HCT116 (cell line): ENCODE measurements at regions not wholly inside any gene's neighbourhood (a gene's known extent, or its start where the extent isn't known, plus 50 kb on each side); places are given as distances from the start of the nearest gene placed in this dataset.

Experiments used
- ATAC-seq: fragments of 200-7000 bp; cut with Tn5 transposase; 2 replicates; pipeline ENCODE4 v1.9.1; 2020; ENCODE audit warnings: mild to moderate bottlenecking, moderate library complexity
- BruUV-seq: library from RNA; stranded (reverse); fragments of 400-500 nt; replicated peaks from 2 replicates; lab custom pipeline; 2021; lab: Mats Ljungman, UMichigan
- CTCF ChIA-PET: fragments of 300-600 bp; sonication (Branson Sonifier 250); formaldehyde crosslinking; loops from one replicate; lab custom pipeline; 2021; ENCODE audit warnings: antibody characterized with exemption; lab: Charles Lee
- POLR2A ChIA-PET: fragments of 300-600, 350-600 bp; sonication (Branson Sonifier 250); formaldehyde crosslinking; loops from one replicate; lab custom pipeline; 2021; ENCODE audit warnings: antibody characterized with exemption; lab: Charles Lee
- RAD21 ChIA-PET, 2 experiments: fragments of 300-600 bp; sonication (Branson Sonifier 250); formaldehyde crosslinking; loops; one replicate each; lab custom pipeline; 2023; ENCODE audit warnings: low total read pairs in 2 of 2; ENCODE audit not compliant: uncharacterized antibody in 2 of 2, unreplicated experiment in 2 of 2, low non-redundant PET in 1 of 2; lab: Charles Lee
- DNase-seq: peaks from one replicate; pipeline ENCODE4 v3.0.0-alpha.2; 2010; ENCODE audit warnings: low read depth, low spot score
- H2AFZ ChIP-seq: fragments of 200-600 bp; shearing (Covaris generic), sonication (generic); 2 replicates; pipeline ENCODE4 v1.6.1; 2017; ENCODE audit warnings: low read depth, mixed run types, mixed read lengths, antibody characterized with exemption, low read length; ENCODE audit not compliant: poor library complexity, severe bottlenecking
- H3K27ac ChIP-seq: 2 replicates; pipeline ENCODE4 v1.5.1; 2012; ENCODE audit warnings: low read depth, low read length
- H3K27me3 ChIP-seq: fragments of 200-600 bp; sonication (generic); 2 replicates; pipeline ENCODE4 v1.6.1; 2016; ENCODE audit warnings: mixed run types, low read length, mixed read lengths; ENCODE audit not compliant: insufficient read depth
- H3K36me3 ChIP-seq, 2 experiments: fragments of 200-500 bp in 1 of 2; fragments of 200-600 bp in 1 of 2; sonication (Bioruptor generic) in 1 of 2; sonication (generic) in 1 of 2; 2 replicates each; pipeline versions ENCODE4 v1.5.1 to v1.6.1; 2014 to 2016; ENCODE audit warnings: low read length in 2 of 2, inconsistent platforms in 1 of 2, mixed read lengths in 1 of 2, mixed run types in 1 of 2; ENCODE audit not compliant: insufficient read depth in 2 of 2, control insufficient read depth in 1 of 2
- H3K4me1 ChIP-seq, 2 experiments: fragments of 200-600 bp in 1 of 2; sonication (generic) in 1 of 2; 2 replicates each; pipeline versions ENCODE4 v1.5.1 to v1.6.1; 2012 to 2017; ENCODE audit warnings: low read length in 2 of 2, inconsistent platforms in 1 of 2, mild to moderate bottlenecking in 1 of 2, mixed read lengths in 1 of 2, mixed run types in 1 of 2, moderate library complexity in 1 of 2; ENCODE audit not compliant: insufficient read depth in 2 of 2, control insufficient read depth in 1 of 2
- H3K4me2 ChIP-seq: fragments of 200-600 bp; sonication (generic); 2 replicates; pipeline ENCODE4 v1.6.1; 2017; ENCODE audit warnings: mixed run types, low read length, mixed read lengths
- H3K4me3 ChIP-seq, 2 experiments: fragments of 200-600 bp in 1 of 2; sonication (generic) in 1 of 2; replicated peaks in 1 of 2; 2 replicates each; pipeline ENCODE4 v1.5.1; 2011 to 2016; ENCODE audit warnings: low read length in 2 of 2, control low read depth in 1 of 2, low read depth in 1 of 2, mild to moderate bottlenecking in 1 of 2, mixed read lengths in 1 of 2, mixed run types in 1 of 2
- H3K79me2 ChIP-seq: fragments of 200-600 bp; sonication (generic); 2 replicates; pipeline ENCODE4 v1.6.1; 2017; ENCODE audit warnings: mild to moderate bottlenecking, mixed run types, low read length, moderate library complexity, mixed read lengths; ENCODE audit not compliant: insufficient read depth
- H3K9ac ChIP-seq: fragments of 200-600 bp; sonication (generic); 2 replicates; pipeline ENCODE4 v1.6.1; 2016; ENCODE audit warnings: low read length, mixed read lengths
- H3K9me2 ChIP-seq: fragments of 200-600 bp; sonication (generic), shearing (Covaris generic); 2 replicates; pipeline ENCODE4 v1.6.1; 2017; ENCODE audit warnings: mixed run types, mild to moderate bottlenecking, moderate library complexity; ENCODE audit not compliant: insufficient read depth
- H3K9me3 ChIP-seq, 2 experiments: fragments of 200-500 bp in 1 of 2; fragments of 200-600 bp in 1 of 2; sonication (Bioruptor generic) in 1 of 2; sonication (generic) in 1 of 2; 2 replicates each; pipeline ENCODE4 v1.6.1; 2014 to 2017; ENCODE audit warnings: low read length in 2 of 2, mixed read lengths in 2 of 2, inconsistent platforms in 1 of 2, low read depth in 1 of 2, mild to moderate bottlenecking in 1 of 2, mixed run types in 1 of 2, moderate library complexity in 1 of 2; ENCODE audit not compliant: control insufficient read depth in 1 of 2, insufficient read depth in 1 of 2
- H4K20me1 ChIP-seq: fragments of 200-600 bp; sonication (generic), shearing (Covaris generic); 2 replicates; pipeline ENCODE4 v1.6.1; 2017; ENCODE audit warnings: mixed run types, mild to moderate bottlenecking, moderate library complexity; ENCODE audit not compliant: insufficient read depth
- CBX3 ChIP-seq: IDR thresholded peaks from 2 replicates; pipeline ENCODE4 v1.6.1; 2012; ENCODE audit warnings: low read depth
- ELF1 ChIP-seq: IDR thresholded peaks from 2 replicates; pipeline ENCODE4 v1.6.1; 2012; ENCODE audit warnings: low read depth, borderline replicate concordance
- EZH2phosphoT487 ChIP-seq: fragments of 200-600 bp; IDR thresholded peaks from 2 replicates; pipeline ENCODE4 v1.6.1; 2018; ENCODE audit warnings: antibody characterized with exemption, borderline replicate concordance
- JUND ChIP-seq: IDR thresholded peaks from 2 replicates; pipeline ENCODE4 v1.6.1; 2012
- POLR2A ChIP-seq: IDR thresholded peaks from 2 replicates; pipeline ENCODE4 v1.7.0; 2011; ENCODE audit warnings: borderline replicate concordance; ENCODE audit not compliant: insufficient read depth, insufficient read length; ENCODE audit errors: extremely low read depth
- POLR2AphosphoS5 ChIP-seq: IDR thresholded peaks from 2 replicates; pipeline ENCODE4 v1.6.1; 2011; ENCODE audit warnings: mild to moderate bottlenecking, low read depth, low read length, moderate library complexity
- SRF ChIP-seq: IDR thresholded peaks from 2 replicates; pipeline ENCODE4 v1.6.1; 2012; ENCODE audit warnings: low read depth
- YY1 ChIP-seq: IDR thresholded peaks from 2 replicates; pipeline ENCODE4 v1.6.1; 2011; ENCODE audit warnings: low read length, low read depth, moderate library complexity, mild to moderate bottlenecking; ENCODE audit not compliant: insufficient replicate concordance; ENCODE audit errors: extremely low read depth
- ZNF274 ChIP-seq: fragments of 200-500 bp; sonication (Bioruptor generic); IDR thresholded peaks from 2 replicates; pipeline ENCODE4 v1.6.1; 2014; ENCODE audit warnings: mild to moderate bottlenecking, low read depth, low read length, inconsistent platforms
- intact Hi-C: fragments of 100-400 bp; cut with micrococcal nuclease; formaldehyde crosslinking; loops from 2 replicates; pipeline ENCODE4 v1.10.0; 2022
- TF ChIP-seq, protein P1 (sequence below): IDR thresholded peaks from 2 replicates; pipeline ENCODE4 v1.6.1; 2012
- TF ChIP-seq, protein P2 (sequence below): IDR thresholded peaks from 2 replicates; pipeline ENCODE4 v1.6.1; 2011; ENCODE audit warnings: mild to moderate bottlenecking, low read length, moderate library complexity; ENCODE audit not compliant: insufficient replicate concordance; ENCODE audit errors: extremely low read depth
- TF ChIP-seq, protein P3 (sequence below): IDR thresholded peaks from 2 replicates; pipeline ENCODE4 v1.6.1; 2012; ENCODE audit warnings: low read depth

DNA sequence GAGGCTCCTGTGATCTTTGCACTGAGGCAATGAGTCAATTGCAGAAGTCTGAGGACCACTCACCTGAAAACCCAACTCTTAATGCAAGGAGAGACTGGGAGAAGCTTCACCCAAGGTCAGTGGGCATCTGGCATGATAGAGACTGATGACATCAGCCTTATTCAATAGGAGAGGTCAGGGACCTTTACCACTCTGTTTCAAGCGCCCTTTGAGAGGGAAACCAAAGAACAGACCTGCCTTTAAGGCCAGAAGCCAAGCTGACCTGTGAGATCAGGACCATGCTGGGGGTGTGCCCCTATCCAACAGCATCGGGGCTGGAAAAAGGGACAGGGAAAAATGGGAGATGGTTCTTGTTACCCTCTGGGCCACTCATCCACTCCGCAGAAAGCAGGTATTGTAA lies 83.3 kb upstream of the FOXN3 start:
- no peak overlapping the region for H3K27ac ChIP-seq
- DNase-seq: no peak
- H3K9me2 ChIP-seq: no peaks in the 10 kb centered on the region
- no peaks in the 10 kb centered on the region for H3K36me3 ChIP-seq
- intact Hi-C loops: no loop called here
- H3K79me2 ChIP-seq: no peaks in the 10 kb centered on the region
- H3K9ac ChIP-seq: no peak overlapping the region
- H4K20me1 ChIP-seq: no peaks in the 10 kb centered on the region
- ChIA-PET POLR2A (no interaction called here), CTCF (no interaction called here)
- H3K9me3 ChIP-seq: no peaks in the 10 kb centered on the region
- no peak overlapping the region for H2AFZ ChIP-seq
- no peak for TF ChIP-seq CBX3
- TF ChIP-seq ZNF274: no peak
- TF ChIP-seq YY1: no peak
- TF ChIP-seq POLR2A: no peak
- TF ChIP-seq EZH2phosphoT487: no peak
- TF ChIP-seq JUND: no peak
- TF ChIP-seq, protein P1, sequence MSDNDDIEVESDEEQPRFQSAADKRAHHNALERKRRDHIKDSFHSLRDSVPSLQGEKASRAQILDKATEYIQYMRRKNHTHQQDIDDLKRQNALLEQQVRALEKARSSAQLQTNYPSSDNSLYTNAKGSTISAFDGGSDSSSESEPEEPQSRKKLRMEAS: no peak
- TF ChIP-seq, protein P2, sequence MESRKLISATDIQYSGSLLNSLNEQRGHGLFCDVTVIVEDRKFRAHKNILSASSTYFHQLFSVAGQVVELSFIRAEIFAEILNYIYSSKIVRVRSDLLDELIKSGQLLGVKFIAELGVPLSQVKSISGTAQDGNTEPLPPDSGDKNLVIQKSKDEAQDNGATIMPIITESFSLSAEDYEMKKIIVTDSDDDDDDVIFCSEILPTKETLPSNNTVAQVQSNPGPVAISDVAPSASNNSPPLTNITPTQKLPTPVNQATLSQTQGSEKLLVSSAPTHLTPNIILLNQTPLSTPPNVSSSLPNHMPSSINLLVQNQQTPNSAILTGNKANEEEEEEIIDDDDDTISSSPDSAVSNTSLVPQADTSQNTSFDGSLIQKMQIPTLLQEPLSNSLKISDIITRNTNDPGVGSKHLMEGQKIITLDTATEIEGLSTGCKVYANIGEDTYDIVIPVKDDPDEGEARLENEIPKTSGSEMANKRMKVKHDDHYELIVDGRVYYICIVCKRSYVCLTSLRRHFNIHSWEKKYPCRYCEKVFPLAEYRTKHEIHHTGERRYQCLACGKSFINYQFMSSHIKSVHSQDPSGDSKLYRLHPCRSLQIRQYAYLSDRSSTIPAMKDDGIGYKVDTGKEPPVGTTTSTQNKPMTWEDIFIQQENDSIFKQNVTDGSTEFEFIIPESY: no peak
- no peak for TF ChIP-seq ELF1
- TF ChIP-seq SRF: no peak
- no peak for TF ChIP-seq POLR2AphosphoS5
- TF ChIP-seq, protein P3, sequence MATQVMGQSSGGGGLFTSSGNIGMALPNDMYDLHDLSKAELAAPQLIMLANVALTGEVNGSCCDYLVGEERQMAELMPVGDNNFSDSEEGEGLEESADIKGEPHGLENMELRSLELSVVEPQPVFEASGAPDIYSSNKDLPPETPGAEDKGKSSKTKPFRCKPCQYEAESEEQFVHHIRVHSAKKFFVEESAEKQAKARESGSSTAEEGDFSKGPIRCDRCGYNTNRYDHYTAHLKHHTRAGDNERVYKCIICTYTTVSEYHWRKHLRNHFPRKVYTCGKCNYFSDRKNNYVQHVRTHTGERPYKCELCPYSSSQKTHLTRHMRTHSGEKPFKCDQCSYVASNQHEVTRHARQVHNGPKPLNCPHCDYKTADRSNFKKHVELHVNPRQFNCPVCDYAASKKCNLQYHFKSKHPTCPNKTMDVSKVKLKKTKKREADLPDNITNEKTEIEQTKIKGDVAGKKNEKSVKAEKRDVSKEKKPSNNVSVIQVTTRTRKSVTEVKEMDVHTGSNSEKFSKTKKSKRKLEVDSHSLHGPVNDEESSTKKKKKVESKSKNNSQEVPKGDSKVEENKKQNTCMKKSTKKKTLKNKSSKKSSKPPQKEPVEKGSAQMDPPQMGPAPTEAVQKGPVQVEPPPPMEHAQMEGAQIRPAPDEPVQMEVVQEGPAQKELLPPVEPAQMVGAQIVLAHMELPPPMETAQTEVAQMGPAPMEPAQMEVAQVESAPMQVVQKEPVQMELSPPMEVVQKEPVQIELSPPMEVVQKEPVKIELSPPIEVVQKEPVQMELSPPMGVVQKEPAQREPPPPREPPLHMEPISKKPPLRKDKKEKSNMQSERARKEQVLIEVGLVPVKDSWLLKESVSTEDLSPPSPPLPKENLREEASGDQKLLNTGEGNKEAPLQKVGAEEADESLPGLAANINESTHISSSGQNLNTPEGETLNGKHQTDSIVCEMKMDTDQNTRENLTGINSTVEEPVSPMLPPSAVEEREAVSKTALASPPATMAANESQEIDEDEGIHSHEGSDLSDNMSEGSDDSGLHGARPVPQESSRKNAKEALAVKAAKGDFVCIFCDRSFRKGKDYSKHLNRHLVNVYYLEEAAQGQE: no peak
- TF ChIP-seq, all 23 proteins: peak for 0
- BruUV-seq: no TSS peak
- H3K4me1 ChIP-seq: no peaks in the 10 kb centered on the region
- H3K4me3 ChIP-seq: no peak overlapping the region
- H3K4me2 ChIP-seq: no peak overlapping the region
- H3K27me3 ChIP-seq: no peaks in the 10 kb centered on the region
- ATAC-seq: no peak
- RAD21 ChIA-PET: no interaction called here
